Epidermal melanocyte (primary cell): ENCODE measurements at regions not wholly inside any gene's neighbourhood (a gene's known extent, or its start where the extent isn't known, plus 50 kb on each side); places are given as distances from the start of the nearest gene placed in this dataset.

Experiments
- DNase-seq: peaks from one replicate; pipeline ENCODE4 v3.0.0; 2011; ENCODE audit warnings: low spot score; ENCODE audit not compliant: insufficient read length

DNA sequence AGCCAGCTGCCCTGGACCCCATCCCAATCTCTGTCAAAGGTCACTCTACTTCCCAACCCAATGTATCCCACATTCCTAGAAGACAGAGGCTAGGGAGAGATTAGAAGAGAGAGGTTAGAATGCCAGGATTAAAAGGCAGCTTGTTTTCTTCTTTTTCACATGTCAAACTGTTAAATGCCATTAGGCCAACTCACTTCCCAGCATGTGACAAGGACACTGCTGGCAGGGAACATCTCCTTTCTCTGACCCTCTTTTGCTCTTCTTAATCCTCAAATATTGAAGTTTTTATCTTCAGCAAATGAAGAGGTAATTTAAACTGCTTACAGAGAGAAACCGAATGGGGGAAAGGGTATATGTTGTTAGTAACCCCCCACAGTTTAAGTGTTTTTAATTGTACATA is 89.1 kb downstream of the BBS10 start:
- no peak for DNase-seq

DNA sequence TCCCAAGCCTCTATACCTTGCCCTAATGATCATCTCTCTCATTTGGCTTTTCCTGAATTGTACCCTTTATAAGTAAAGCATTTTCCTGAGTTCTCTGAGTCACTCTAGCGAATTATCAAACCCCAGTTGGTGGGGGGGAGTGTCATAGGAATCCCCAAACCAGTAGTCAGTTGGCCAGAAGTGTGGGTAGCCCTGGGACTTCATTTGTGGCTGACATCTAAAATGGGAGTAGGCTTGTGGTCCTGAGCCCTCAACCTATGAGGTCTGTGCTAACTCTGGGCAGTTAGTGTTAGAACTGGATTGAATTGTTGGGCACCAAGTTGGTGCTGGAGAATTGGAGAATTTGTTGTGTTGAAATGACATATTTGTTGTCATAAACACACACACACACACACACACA is 91.3 kb downstream of the BBS10 start:
- DNase-seq = no peak

DNA sequence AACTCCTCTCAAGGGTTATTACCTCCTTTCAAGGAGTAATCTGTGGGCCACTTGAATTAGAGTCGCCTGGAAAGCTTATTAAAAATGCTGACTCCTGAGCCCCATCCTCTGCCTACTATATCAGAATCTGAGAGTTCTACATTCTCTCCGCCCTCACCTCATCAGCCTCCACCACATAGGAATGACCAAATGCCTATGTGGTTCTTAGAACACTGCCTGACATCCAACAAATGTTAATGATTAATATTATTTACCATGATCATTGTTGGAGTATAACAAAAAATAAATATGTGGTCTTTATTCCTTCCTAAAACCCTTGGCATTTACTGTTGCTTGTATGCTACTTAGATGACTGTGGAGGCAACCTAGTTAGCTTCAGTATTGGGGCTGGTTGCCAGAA is 91.9 kb downstream of the BBS10 start:
- DNase-seq = no peak

DNA sequence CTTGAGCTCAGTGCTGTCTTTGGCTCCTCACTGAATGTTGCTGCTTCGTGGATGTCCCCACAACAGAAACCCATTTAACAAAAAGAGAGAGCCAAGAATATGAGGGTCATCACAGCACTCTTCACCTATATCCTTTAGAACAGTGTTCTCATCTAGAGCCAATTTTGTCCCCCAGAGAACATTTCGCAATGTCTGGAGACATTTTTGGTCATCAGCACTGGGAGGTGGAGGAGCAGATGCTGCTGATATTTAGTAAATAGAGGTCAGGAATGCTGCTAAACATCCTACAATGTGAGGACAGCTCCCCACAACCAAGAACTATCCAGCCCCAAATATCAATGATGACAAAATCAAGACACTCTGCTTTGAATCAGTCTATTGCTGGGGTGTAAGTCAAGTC is 92.5 kb downstream of the BBS10 start:
- DNase-seq = no peak

DNA sequence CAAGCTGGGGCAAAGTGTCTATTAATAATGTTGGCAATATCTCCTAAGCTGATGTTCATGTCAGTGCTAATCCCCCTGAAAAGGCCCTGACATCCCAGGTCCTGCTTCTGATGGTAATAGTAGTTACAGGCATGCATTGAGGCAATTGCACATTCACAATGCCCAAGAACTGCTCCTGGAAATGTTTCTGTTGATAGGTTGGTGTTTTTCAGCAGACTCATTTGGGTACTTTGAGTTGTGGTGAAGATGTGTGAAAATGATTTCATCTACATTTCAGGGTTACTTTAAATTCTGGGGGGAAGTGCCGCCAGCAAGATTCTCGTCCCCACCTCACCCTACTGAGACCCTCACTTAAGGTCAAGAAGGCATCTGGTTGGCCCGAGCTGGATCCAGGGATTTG is 92.9 kb downstream of the BBS10 start:
- DNase-seq = no peak

DNA sequence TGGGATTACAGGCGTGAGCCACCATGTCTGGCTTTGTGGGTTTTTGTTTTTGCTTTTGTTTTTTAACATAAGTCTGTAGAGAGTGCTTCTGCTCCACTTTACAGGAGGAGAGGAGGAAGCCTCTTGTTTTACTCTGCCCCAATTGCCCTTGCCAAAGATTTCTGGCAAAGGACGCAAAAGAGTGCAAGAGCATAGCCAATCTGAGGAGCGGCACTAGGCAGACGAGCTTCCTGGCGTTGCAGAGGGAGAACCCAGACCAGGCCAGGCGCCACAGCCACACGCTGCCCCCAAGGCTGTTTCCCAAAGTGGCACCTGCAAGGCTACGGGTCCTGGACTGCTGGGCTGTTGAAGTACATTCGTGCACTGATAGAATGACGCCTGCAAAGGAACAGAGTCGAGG is 96.2 kb downstream of the BBS10 start:
- DNase-seq = no peak

DNA sequence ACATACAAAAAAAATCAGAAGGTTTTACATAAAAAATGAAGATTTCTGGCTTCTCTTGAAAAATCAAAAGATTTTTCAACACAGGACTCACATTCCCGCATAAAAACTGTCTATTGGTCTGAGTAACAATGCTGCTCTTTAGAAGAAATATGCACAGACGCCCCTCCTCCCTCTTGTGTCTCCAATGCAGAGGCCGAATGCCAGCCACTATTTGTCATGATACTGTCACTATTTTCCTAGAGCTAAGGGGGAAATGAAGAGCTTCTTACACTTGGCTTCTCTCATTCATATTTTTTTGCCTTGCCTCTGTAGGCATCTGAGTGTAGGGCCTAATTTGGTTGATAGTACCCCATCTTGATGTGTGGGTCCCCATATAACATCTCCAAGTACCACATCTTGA is 98.0 kb downstream of the BBS10 start:
- no peak for DNase-seq

DNA sequence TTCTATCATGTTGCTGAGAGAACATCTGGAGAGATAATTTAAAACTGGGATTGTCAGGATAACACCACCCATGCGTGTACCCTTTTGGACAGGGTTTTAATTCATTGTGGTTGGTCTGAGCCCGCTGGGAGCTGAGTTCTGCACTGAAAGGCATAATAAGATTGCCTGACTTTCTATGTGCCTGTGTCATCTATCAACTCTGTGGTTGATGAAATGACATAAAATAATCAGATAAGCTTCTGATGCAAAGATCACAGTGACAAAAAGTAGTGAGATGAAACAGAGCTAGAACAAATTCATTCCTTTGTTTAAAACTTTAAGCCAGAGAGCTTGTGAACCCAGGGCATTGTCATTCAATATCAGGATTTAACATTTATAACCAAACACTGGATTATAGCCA is 98.7 kb downstream of the BBS10 start:
- no peak for DNase-seq

DNA sequence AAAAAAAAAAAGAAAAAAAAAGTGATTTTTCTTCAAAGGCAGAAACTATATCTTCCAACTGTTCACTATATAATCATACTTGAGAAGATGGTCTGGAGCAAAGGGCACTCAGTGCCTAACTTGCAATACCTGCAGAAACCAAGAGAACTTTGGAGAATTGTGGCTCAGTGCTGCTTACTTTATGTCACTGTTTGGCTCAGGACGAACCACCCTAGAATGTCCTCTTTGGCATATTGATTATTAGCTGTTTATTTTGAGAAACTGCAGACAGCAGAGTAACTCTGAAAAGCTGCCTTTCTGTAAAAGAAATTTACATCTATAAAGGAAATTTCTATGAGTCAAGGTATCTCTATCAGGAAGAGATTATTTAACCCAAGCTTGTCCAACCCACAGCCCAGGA is 100.2 kb downstream of the BBS10 start:
- no peak for DNase-seq

DNA sequence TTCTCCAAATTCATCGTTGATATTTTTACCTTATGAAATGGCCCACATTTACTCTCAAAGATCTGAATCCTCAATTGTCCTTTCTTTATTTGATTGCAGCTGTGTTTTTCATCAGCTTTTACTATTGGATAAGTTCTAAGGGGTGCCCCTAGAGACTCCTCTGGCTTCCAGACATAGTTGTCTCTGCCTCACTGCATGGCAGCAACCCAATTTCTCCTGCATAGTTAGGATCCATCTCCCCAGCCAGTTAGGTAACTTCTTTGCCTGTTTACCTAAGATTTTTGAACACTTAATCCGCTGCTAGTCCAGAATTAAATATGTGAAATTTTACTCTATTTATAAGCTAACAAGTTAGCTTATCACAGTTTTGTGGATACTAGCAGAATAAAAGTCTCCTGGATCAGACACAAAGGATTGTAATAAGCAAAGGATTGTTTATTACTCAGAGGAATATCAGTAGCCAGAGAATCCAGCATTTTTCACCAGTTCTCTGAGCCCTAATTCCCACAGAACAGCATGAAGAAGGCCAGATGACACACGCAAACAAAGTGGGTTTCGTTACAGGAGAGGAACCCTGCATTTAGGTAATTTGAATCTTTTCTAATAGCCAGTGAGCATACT is 101.1 kb downstream of the BBS10 start:
- no peak for DNase-seq

DNA sequence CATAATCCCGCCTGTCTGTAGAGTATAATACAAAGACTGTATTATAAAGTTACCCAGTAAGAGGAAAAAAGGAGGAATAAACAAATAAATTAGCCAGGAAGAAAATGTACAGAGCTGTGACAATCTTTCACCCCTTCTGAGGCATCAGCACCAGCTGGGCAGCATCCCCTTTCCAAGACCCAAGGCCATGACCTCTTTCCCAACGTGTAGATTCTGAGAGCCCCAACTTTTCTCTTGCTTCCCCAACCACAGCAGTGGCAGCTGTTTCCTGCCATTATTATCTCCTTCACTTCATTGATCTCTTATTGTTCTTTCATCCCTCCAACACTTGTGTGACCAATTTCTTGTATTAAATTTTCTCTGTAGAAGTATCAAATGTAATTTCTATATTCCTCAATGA is 101.6 kb downstream of the BBS10 start:
- DNase-seq = no peak

DNA sequence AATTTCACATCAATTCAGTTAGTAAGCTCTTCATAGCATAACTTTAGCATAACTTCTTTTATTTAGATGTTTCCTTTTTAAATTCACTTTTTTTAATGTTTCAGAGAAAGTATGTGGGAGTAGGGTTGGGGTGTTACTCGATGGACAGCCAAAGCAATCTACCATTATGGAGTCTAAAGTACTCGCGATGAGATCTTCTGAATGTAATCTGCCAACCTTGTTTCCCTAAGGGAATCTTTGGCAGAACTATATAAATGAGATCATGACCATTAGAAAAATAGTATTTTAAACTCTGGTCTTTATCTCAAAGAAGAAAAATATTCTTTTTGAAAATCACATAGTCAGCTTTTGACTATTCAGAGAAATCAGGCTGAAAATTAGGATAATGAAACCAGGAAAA is 103.9 kb downstream of the BBS10 start:
- DNase-seq = no peak

DNA sequence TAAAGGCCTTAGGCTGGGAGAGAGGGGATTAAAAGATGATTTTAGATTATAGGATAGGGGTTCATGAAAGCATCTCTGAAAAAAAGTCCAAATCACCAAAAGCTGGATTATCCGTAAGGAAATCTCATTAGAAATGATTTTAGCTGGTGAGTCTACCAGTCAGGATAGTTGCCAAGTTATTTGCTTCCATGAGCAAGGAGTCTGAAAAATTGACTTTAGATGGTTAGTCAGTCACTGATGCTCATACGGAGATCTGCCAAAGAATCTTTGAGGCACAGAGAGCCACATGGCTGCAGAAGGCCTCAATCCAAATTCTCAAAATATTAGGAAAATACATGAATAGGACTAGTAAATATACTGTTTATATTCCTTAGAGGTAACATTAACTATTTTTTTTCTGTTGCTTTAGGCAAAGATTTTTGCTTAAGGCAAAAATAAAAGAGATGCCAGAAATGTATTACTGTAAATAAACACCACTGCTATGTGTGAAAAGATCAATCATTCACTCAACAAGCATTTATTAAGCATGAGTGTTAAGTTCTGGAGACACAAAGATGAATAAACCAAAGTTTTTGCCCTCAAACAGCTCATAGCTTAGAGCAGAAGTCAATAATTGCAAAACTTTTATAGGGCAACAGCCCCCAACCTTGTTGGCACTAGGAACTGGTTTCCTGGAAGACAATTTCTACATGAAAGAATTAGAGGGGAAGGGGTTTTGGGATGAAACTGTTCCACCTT is 105.2 kb downstream of the BBS10 start:
- no peak for DNase-seq

DNA sequence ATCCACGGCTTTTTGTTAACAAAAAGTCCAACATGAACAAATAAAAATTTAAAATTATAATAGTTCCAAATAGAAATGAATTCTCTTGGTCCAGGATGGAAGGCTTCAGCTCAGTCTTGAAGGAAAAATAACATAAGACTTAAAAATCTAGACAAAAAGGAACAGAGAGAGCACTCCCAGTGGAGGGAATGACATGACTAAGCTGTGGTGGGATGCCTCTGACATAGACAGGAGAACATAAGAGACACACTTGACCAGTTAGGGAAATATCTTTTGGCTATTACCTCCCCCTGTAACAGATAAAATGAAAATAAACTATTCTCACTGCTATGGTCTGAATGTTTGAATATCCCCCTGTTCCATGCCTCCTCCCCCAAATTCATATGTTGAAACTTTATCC is 106.8 kb downstream of the BBS10 start:
- DNase-seq = no peak

DNA sequence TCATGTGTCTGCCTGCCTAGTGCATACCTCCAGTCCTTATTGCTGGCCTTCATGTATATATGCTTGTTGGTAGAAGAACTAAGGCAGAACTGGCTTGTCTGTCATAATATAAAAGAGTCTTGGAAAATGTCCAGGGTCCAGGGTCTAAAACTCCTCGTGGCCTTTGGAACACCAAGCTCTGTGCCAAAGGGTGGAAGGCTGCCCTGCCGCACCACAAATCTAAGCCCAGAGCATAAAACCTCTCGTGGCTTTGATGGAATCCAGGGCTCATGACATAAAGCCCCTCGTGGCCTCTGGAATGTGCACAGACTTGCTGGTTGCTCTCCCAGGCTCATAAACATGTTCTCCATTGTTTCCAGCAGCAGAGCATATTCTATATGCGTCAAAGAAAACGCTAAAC is 107.9 kb downstream of the BBS10 start:
- no peak for DNase-seq

DNA sequence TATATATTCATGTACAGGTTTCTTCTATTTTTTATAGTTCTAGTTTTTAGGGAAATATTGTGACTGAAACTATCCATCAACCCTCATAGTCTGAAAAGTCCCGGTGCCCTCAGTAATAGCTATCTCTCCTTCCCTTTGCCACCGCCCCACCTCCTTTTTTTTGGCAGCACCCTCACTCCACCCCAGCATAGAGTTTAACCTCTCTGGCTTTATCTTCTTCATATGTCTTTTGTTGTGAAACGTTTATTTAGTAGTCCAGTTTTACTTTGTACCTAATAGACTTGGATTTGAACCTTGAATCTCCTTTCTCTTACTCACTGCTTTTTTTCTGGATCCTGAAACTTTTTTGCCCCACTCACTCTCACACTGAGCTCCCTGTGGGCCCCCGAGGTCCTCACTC is 109.5 kb downstream of the BBS10 start:
- DNase-seq = no peak

DNA sequence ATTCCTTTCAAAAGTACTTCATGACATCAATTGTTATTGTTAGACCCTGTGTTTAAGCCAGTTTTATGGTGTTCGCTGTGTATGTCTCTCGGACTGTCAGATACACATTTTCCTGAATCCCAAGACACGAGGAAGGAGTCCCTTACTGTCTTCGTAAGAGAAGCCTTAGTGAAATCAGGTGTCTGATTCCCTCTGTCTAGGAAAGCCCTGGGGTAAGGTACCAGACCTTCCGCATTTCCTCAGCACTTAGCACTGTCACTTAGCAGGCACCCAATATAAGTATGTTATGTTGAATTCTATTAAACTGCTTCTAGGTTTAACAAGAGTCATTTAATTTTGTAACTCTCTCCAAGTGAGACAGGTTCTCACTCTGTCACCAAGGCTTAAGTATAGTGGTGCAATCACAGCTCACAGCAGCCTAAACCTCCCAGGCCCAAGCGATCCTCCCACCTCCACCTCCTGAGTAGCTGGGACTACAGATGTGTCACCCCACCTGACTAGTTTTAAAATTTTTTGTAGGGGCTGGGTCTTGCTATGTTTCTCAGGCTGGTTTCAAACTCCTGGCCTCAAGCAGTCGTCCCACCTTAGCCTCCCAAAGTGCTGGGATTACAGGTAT is 111.0 kb downstream of the BBS10 start:
- no peak for DNase-seq

DNA sequence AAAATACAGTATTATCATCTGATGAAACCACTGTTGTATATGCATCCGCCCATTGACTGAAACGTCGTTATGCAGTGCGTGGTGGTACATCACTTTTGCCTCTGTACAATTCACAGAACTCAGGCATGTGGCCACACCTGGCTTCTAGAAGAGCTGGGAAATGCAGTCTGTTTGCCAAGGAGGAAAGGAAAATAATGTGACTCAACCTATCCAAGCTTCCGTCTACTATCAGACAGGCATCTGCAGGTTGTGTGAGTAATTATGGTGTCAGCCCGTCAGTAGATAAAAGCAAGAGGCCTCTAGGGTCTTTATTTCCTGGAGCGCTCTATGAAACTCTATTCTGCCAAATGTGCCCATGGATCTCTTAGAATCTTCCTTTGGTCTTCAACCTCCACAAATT is 111.6 kb downstream of the BBS10 start:
- DNase-seq = no peak

DNA sequence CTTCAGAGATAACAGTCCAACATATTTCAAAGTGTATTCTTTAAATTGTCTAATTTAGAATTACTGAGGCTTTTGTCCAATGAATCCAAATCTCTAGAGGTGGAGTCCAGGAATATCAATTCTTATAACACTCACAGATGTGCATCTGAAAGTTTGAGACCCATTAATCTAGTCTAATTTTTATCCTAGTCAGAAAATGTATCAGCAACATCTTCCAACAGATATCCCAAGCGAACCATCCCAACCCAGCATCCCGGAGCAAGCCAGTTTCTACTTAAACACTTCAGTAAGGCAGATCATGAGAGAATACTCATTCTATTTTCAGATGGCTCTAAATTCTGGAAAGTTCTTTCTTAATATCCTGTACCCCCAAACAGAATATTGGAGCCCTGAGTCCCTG is 113.5 kb downstream of the BBS10 start:
- no peak for DNase-seq

DNA sequence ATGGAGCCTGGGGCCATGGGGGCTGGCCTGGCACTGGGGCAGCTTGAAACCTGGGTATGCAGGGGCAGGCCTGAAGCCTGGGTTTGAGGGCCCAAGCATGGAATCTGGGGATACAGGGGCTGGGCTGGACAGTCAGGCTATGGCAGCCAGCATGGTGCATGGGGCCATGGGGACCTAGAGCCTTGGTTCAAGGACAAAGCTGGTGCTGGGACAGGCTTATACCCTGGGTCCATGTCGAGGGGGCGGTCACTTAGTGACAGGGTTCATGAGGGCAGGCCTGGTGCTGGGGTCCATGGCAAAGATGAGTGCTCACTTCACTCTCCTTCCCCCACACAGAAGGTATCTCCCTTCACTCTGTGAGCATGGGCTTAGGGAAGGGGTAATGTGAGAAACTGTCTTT is 116.2 kb downstream of the BBS10 start:
- DNase-seq = no peak

DNA sequence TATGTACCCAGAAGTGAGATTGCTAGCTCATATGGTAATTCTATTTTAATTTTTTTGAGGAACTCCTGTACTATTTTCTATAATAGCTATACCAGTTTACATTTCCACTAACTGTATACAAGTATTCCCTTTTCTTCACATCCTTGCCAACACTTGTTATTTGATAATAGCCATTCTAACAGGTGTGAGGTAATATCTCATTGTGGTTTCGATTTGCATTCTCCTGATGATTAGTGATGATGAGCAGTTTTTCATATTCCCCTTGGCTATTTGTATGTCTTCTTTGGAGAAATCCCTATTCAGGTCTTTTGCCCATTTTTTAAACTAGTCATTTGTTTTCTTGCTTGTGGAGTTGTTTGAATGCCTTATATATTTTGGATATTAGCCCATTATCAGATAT is 121.3 kb downstream of the BBS10 start:
- DNase-seq = no peak

DNA sequence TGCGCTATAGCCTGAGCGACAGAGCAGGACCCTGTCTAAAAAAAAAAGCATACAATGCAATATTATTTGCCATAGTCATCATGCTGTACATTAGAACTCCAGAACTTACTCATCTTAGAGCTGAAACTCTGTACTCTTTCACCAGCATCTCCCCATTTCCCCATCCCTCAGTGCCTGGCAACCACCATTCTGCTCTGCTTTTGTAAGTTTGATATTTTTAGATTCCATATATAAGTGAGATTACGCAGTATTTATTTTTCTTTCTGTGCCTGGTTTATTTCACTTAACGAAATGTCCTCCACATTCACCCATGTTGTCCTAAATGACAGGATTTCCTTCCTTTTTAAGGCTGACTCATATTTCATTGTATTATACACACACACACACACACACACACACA is 121.8 kb downstream of the BBS10 start:
- DNase-seq = no peak

DNA sequence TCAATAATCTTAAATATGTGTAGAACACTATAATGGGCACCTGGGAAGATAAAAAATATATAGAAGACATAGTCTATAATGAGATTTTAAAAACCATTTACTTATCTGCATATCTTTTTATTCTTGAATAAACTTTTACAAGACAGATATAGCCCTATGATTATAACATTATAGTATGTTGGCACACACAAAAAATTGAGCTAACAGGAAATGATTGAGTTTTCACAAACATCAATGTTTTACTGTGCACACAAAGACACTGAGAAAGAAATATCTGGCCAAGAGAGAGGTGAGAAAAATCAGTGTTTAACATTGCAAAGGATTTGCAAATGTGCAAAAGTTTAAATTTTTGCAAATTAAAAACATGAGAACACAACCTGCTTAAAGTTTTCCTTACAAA is 124.3 kb downstream of the BBS10 start:
- DNase-seq = no peak
